DND-41 (cell line): ENCODE measurements at regions not wholly inside any gene's neighbourhood (a gene's known extent, or its start where the extent isn't known, plus 50 kb on each side); places are given as distances from the start of the nearest gene placed in this dataset.

Source experiments
- EZH2 ChIP-seq: IDR thresholded peaks from 3 replicates; pipeline ENCODE4 v1.6.1; 2012; ENCODE audit warnings: borderline replicate concordance, low read depth, mild to moderate bottlenecking, moderate library complexity, low read length, inconsistent platforms; ENCODE audit not compliant: severe bottlenecking
- TF ChIP-seq, protein P1 (sequence below): IDR thresholded peaks from 2 replicates; pipeline ENCODE4 v1.5.1; 2012; ENCODE audit warnings: borderline replicate concordance, low read length, moderate library complexity, mild to moderate bottlenecking; ENCODE audit not compliant: poor library complexity, severe bottlenecking; ENCODE audit errors: extremely low read depth

DNA sequence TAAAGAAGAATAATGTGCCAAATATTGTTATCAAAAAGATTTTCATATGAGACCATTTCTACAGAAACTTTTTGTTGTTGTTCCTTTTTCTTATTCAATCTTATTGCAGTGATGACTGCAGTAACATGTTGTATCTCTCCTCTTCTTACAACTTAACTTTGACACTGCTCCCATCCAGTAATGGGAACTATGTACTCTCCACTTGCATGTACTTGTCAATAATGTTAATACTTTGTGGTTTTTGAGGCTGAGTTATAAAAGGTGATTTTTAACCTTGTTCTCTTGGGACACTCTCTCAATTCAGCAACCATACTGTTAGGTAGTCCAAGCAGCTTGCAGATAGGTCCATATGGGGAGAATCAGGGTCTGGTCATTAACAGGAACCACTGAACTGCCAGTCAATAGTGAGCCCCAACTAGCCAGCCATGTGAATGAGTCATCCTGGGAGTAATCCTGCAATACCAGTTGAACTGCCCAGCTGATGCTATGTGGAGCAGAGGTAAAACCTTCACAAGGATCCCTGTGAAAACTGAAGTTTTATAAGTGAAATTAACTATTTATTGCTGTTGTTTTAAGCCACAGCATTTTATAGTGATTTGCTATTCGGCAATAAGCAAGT lies 199.6 kb upstream of the DAB2 start:
- TF ChIP-seq, protein P1, sequence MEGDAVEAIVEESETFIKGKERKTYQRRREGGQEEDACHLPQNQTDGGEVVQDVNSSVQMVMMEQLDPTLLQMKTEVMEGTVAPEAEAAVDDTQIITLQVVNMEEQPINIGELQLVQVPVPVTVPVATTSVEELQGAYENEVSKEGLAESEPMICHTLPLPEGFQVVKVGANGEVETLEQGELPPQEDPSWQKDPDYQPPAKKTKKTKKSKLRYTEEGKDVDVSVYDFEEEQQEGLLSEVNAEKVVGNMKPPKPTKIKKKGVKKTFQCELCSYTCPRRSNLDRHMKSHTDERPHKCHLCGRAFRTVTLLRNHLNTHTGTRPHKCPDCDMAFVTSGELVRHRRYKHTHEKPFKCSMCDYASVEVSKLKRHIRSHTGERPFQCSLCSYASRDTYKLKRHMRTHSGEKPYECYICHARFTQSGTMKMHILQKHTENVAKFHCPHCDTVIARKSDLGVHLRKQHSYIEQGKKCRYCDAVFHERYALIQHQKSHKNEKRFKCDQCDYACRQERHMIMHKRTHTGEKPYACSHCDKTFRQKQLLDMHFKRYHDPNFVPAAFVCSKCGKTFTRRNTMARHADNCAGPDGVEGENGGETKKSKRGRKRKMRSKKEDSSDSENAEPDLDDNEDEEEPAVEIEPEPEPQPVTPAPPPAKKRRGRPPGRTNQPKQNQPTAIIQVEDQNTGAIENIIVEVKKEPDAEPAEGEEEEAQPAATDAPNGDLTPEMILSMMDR, result no peak
- no peak for TF ChIP-seq EZH2
